Pancreas (tissue), 10 donors: ENCODE measurements at regions not wholly inside any gene's neighbourhood (a gene's known extent, or its start where the extent isn't known, plus 50 kb on each side); places are given as distances from the start of the nearest gene placed in this dataset.

ENCODE experiments used
- ATAC-seq, 4 donors: fragments of 200-7000 bp; cut with Tn5 transposase; one replicate each; pipeline versions ENCODE4 v1.8.0 to v1.9.1; 2020; ENCODE audit warnings: mild to moderate bottlenecking in 4 of 4, moderate library complexity in 4 of 4
- DNase-seq, 6 donors: peaks; one replicate each; pipeline ENCODE4 v3.0.0-alpha.2; 2020
- FAIRE-seq: peaks from 2 replicates; lab custom pipeline; 2012; peaks lifted over from hg19 to GRCh38; lab: Jason Lieb, UNC
- H3K27ac ChIP-seq, 4 donors: fragments of 200-600 bp; sonication (generic); 1 replicate in 3 of 4; 2 replicates in 1 of 4; pipeline versions ENCODE4 v1.5.0 to v1.8.0; 2020
- H3K27me3 ChIP-seq, 4 donors: fragments of 200-600 bp; one replicate each; pipeline ENCODE4 v1.8.0; 2021
- H3K36me3 ChIP-seq, 3 donors: fragments of 200-600 bp; sonication (generic) in 1 of 3; one replicate each; pipeline versions ENCODE4 v1.5.0 to v1.8.0; 2020 to 2021
- H3K4me1 ChIP-seq, 3 donors: fragments of 200-600 bp; one replicate each; pipeline ENCODE4 v1.8.0; 2021
- H3K4me3 ChIP-seq, 4 donors: fragments of 200-600 bp; sonication (generic) in 2 of 4; one replicate each; pipeline versions ENCODE4 v1.5.0 to v1.8.0; 2020 to 2021
- H3K9me3 ChIP-seq, 4 donors: fragments of 200-600 bp; one replicate each; pipeline ENCODE4 v1.8.0; 2021
- CTCF ChIP-seq, 4 donors: fragments of 200-600 bp; sonication (generic) in 3 of 4; IDR thresholded peaks; one replicate each; pipeline versions ENCODE4 v1.5.0 to v1.8.0; 2021; ENCODE audit warnings: antibody characterized with exemption in 4 of 4
- WGBS, 2 donors: extraction: QIAGEN DNeasy Blood & Tissue Kit; methylation state at CpG; one replicate each; pipeline ENCODE4 v1.1.7; 2013; 5-methylcytosine and 5-hydroxymethylcytosine counted together
- intact Hi-C, 3 donors: fragments of 100-400 bp; cut with DNase I; formaldehyde crosslinking; loops; one replicate each; pipeline versions ENCODE4 v1.11.1 to v1.14.2; 2022
- donor health status: healthy with polysubstance abuse.
- donor health status: DM: no; HTN: no; CAD: no; lungs with moderate emphysema.
- donor health status: DM: no; HTN: no; CAD: no.
- donor health status: control.
- donor health status: control.
- donor health status: Bipolar disorder and iron deficiency.
- donor health status: DM: yes; HTN: yes; CAD: no.
- donor health status: DM: no; HTN: no; CAD: no.
- donor health status: DM: no; HTN: no; CAD: no.
- donor health status: DM: yes; HTN: yes; CAD: no.

- no peak overlapping the region for H3K4me3 ChIP-seq
- no peaks in the 10 kb centered on the region for H3K27me3 ChIP-seq
- WGBS, 2 donors: 78 to 90% methylated on average over 3 of the region's 3 CpGs
- ATAC-seq (no peak), FAIRE-seq (no peak), DNase-seq (no peak)
- no peaks in the 10 kb centered on the region for H3K36me3 ChIP-seq
- no peak overlapping the region for H3K27ac ChIP-seq
- H3K9me3 ChIP-seq: no peaks in the 10 kb centered on the region
- no peak for TF ChIP-seq CTCF (IDR thresholded peaks at IDR 0.05)
- H3K4me1 ChIP-seq: no peaks in the 10 kb centered on the region
- intact Hi-C loops: no loop called here
Observed at GRCh38 chr12:20140751-20141150, 227.6 kb upstream of the PDE3A start.

GRCh38 chr12:20142316-20142715 is 226.0 kb upstream of the PDE3A start:
- FAIRE-seq: no peak
- 57 to 88% methylated on average over 1 of the region's 1 CpG for WGBS, 2 donors

DNA sequence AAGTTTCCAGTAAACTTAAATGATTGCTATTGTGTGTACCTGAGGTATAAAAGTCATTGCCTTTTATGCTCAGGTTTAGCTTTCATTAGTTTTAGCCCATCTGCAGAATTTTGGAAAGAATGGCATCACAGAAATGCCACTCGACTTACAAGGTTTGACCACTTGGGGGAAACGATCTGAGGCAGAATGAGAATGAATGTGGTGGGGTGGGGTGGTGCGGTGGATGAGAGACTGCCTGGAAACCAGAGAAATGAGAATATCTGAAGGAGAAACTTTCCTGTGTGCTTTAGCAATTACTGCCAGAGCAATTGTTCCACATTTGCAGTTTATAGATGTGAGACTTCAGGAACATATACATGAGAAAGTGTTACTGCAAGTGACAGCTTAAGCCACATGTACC is 225.4 kb upstream of the PDE3A start:
- no peak overlapping the region for H3K27ac ChIP-seq
- no peak for TF ChIP-seq CTCF (IDR thresholded peaks at IDR 0.05)
- ATAC-seq (no peak), DNase-seq (no peak), FAIRE-seq (no peak)
- no peaks in the 10 kb centered on the region for H3K27me3 ChIP-seq
- H3K4me3 ChIP-seq: no peak overlapping the region
- no peaks in the 10 kb centered on the region for H3K36me3 ChIP-seq
- intact Hi-C loops: no loop called here
- no peaks in the 10 kb centered on the region for H3K9me3 ChIP-seq
- WGBS, 2 donors: 49 to 63% methylated on average over 3 of the region's 3 CpGs
- no peaks in the 10 kb centered on the region for H3K4me1 ChIP-seq

More at GRCh38 chr12:20142316-20142715, 226.0 kb upstream of the PDE3A start:
- intact Hi-C loops: no loop called here
- H3K4me1 ChIP-seq: no peaks in the 10 kb centered on the region
- no peak overlapping the region for H3K4me3 ChIP-seq
- H3K27me3 ChIP-seq: no peaks in the 10 kb centered on the region
- H3K36me3 ChIP-seq: no peaks in the 10 kb centered on the region
- no peak overlapping the region for H3K27ac ChIP-seq
- no peaks in the 10 kb centered on the region for H3K9me3 ChIP-seq
- TF ChIP-seq CTCF (IDR thresholded peaks at IDR 0.05): no peak
- DNase-seq (no peak), ATAC-seq (no peak)

GRCh38 chr12:20144341-20144740 is 224.0 kb upstream of the PDE3A start:
- 65 to 66% methylated on average over 3 of the region's 3 CpGs for whole genome bisulfite sequencing, 2 donors
- H3K4me1 ChIP-seq: no peaks in the 10 kb centered on the region
- FAIRE-seq (no peak), DNase-seq (no peak), ATAC-seq (no peak)
- no peaks in the 10 kb centered on the region for H3K27me3 ChIP-seq
- TF ChIP-seq CTCF (IDR thresholded peaks at IDR 0.05): no peak
- H3K27ac ChIP-seq: no peak overlapping the region
- no peaks in the 10 kb centered on the region for H3K36me3 ChIP-seq
- no peak overlapping the region for H3K4me3 ChIP-seq
- intact Hi-C loops: no loop called here
- no peaks in the 10 kb centered on the region for H3K9me3 ChIP-seq

- ATAC-seq: no peak
- no peaks in the 10 kb centered on the region for H3K36me3 ChIP-seq
- FAIRE-seq: no peak
- no peaks in the 10 kb centered on the region for H3K9me3 ChIP-seq
- TF ChIP-seq CTCF (IDR thresholded peaks at IDR 0.05): no peak
- no peak overlapping the region for H3K4me3 ChIP-seq
- intact Hi-C loops: no loop called here
- H3K27me3 ChIP-seq: no peaks in the 10 kb centered on the region
- no peaks in the 10 kb centered on the region for H3K4me1 ChIP-seq
- no peak for DNase-seq
- WGBS, 2 donors: 59 to 61% methylated on average over 1 of the region's 1 CpG
- no peak overlapping the region for H3K27ac ChIP-seq
Observed at GRCh38 chr12:20148241-20148640, 220.1 kb upstream of the PDE3A start.
